H9 (cell line): ENCODE measurements at regions not wholly inside any gene's neighbourhood (a gene's known extent, or its start where the extent isn't known, plus 50 kb on each side); places are given as distances from the start of the nearest gene placed in this dataset.
A peak's percentile ranks its signal among the peaks of the same experiment; 100 is the strongest.

Experiments
- DNase-seq: peaks from one replicate; pipeline ENCODE4 v3.0.0-alpha.2; 2017
- H2AFZ ChIP-seq: one replicate; pipeline ENCODE4 v1.6.1; 2013; ENCODE audit warnings: mild to moderate bottlenecking, low read length, control low read depth, moderate library complexity
- H2AK5ac ChIP-seq: 2 replicates; pipeline ENCODE4 v1.6.1; 2013; ENCODE audit warnings: low read length, control low read depth, mixed read lengths; ENCODE audit not compliant: insufficient read length
- H2BK120ac ChIP-seq: one replicate; pipeline ENCODE4 v1.6.1; 2013; ENCODE audit warnings: low read depth, mild to moderate bottlenecking, low read length, control low read depth, inconsistent platforms; ENCODE audit not compliant: poor library complexity, severe bottlenecking
- H2BK12ac ChIP-seq: 2 replicates; pipeline ENCODE4 v1.6.1; 2013; ENCODE audit warnings: low read length, control low read depth, mixed read lengths, low read depth; ENCODE audit not compliant: insufficient read length
- H2BK15ac ChIP-seq: 2 replicates; pipeline ENCODE4 v1.6.1; 2013; ENCODE audit warnings: low read depth, low read length, control low read depth
- H2BK20ac ChIP-seq: one replicate; pipeline ENCODE4 v1.6.1; 2013; ENCODE audit warnings: low read depth, mild to moderate bottlenecking, low read length, control low read depth, inconsistent platforms; ENCODE audit not compliant: poor library complexity, severe bottlenecking
- H2BK5ac ChIP-seq: 2 replicates; pipeline ENCODE4 v1.6.1; 2013; ENCODE audit warnings: low read length, control low read depth, mixed read lengths; ENCODE audit not compliant: insufficient read length
- H3K14ac ChIP-seq: 2 replicates; pipeline ENCODE4 v1.6.1; 2013; ENCODE audit warnings: low read length, control low read depth; ENCODE audit not compliant: insufficient read depth
- H3K18ac ChIP-seq: 2 replicates; pipeline ENCODE4 v1.6.1; 2013; ENCODE audit warnings: low read depth, mild to moderate bottlenecking, mixed read lengths, low read length, control low read depth; ENCODE audit not compliant: insufficient read length
- H3K23ac ChIP-seq: 2 replicates; pipeline ENCODE4 v1.6.1; 2013; ENCODE audit warnings: low read length, control low read depth, mixed read lengths, low read depth; ENCODE audit not compliant: insufficient read length
- H3K23me2 ChIP-seq: 2 replicates; pipeline ENCODE4 v1.6.1; 2013; ENCODE audit warnings: low read depth, mild to moderate bottlenecking, mixed read lengths, low read length, control low read depth; ENCODE audit not compliant: insufficient read length, poor library complexity, severe bottlenecking
- H3K27ac ChIP-seq: 2 replicates; pipeline ENCODE4 v1.5.1; 2013; ENCODE audit warnings: low read length, control low read depth, mixed read lengths, low read depth; ENCODE audit not compliant: insufficient read length
- H3K27me3 ChIP-seq: 2 replicates; pipeline ENCODE4 v1.6.1; 2013; ENCODE audit warnings: low read length, control low read depth, inconsistent platforms; ENCODE audit not compliant: insufficient read depth
- H3K4ac ChIP-seq: 2 replicates; pipeline ENCODE4 v1.6.1; 2013; ENCODE audit warnings: low read depth, mild to moderate bottlenecking, control low read depth, inconsistent platforms, low read length, moderate library complexity
- H3K4me1 ChIP-seq: 2 replicates; pipeline ENCODE4 v1.6.1; 2013; ENCODE audit warnings: low read length, control low read depth, inconsistent platforms; ENCODE audit not compliant: insufficient read depth
- H3K4me2 ChIP-seq: 2 replicates; pipeline ENCODE4 v1.6.1; 2013; ENCODE audit warnings: low read length, control low read depth, mixed read lengths; ENCODE audit not compliant: insufficient read length, insufficient read depth
- H3K56ac ChIP-seq: 2 replicates; pipeline ENCODE4 v1.6.1; 2013; ENCODE audit warnings: low read depth, mild to moderate bottlenecking, mixed read lengths, low read length, control low read depth; ENCODE audit not compliant: insufficient read length
- H3K79me1 ChIP-seq: 2 replicates; pipeline ENCODE4 v1.6.1; 2013; ENCODE audit warnings: low read depth, mild to moderate bottlenecking, moderate library complexity, low read length, control low read depth, inconsistent platforms; ENCODE audit not compliant: insufficient read depth, poor library complexity, severe bottlenecking
- H3K79me2 ChIP-seq: 2 replicates; pipeline ENCODE4 v1.6.1; 2013; ENCODE audit warnings: low read length, control low read depth, inconsistent platforms; ENCODE audit not compliant: insufficient read depth
- H3K9ac ChIP-seq: 2 replicates; pipeline ENCODE4 v1.6.1; 2013; ENCODE audit warnings: low read length, control low read depth, mixed read lengths; ENCODE audit not compliant: insufficient read length; ENCODE audit errors: extremely low read depth
- H3K9me3 ChIP-seq: one replicate; pipeline ENCODE4 v1.6.1; 2013; ENCODE audit warnings: low read depth, low read length, inconsistent platforms; ENCODE audit not compliant: control insufficient read depth
- H3T11ph ChIP-seq: one replicate; pipeline ENCODE4 v1.6.1; 2013; ENCODE audit warnings: mild to moderate bottlenecking, low read length, control low read depth, inconsistent platforms
- H4K20me1 ChIP-seq: one replicate; pipeline ENCODE4 v1.6.1; 2013; ENCODE audit not compliant: control insufficient read depth, insufficient read length, insufficient read depth
- H4K5ac ChIP-seq: 2 replicates; pipeline ENCODE4 v1.6.1; 2013; ENCODE audit warnings: low read depth, mild to moderate bottlenecking, mixed read lengths, low read length, control low read depth; ENCODE audit not compliant: insufficient read length
- H4K8ac ChIP-seq: replicated peaks from 2 replicates; pipeline ENCODE4 v1.6.1; 2013; ENCODE audit warnings: low read length, control low read depth, mixed read lengths, low read depth; ENCODE audit not compliant: insufficient read length
- H4K91ac ChIP-seq: 2 replicates; pipeline ENCODE4 v1.6.1; 2013; ENCODE audit warnings: low read depth, mild to moderate bottlenecking, moderate library complexity, mixed read lengths, low read length, control low read depth; ENCODE audit not compliant: insufficient read length
- H3K27ac Mint-ChIP-seq, 3 experiments: 2 replicates in 2 of 3; 3 replicates in 1 of 3; pipeline ENCODE4 v1.8.0; 2020 to 2021; ENCODE audit warnings: mixed read lengths in 3 of 3, mild to moderate bottlenecking in 1 of 3, moderate library complexity in 1 of 3
- H3K27me3 Mint-ChIP-seq: 2 replicates; pipeline ENCODE4 v1.8.0; 2021; ENCODE audit warnings: low read depth, mild to moderate bottlenecking, moderate library complexity, mixed read lengths
- H3K36me3 Mint-ChIP-seq, 3 experiments: 2 replicates in 2 of 3; 3 replicates in 1 of 3; pipeline ENCODE4 v1.8.0; 2020 to 2021; ENCODE audit warnings: low read depth in 3 of 3, mixed read lengths in 3 of 3; ENCODE audit not compliant: insufficient read depth in 1 of 3
- H3K4me1 Mint-ChIP-seq, 2 experiments: 2 replicates each; pipeline ENCODE4 v1.8.0; 2020; ENCODE audit warnings: mixed read lengths in 2 of 2
- H3K4me3 Mint-ChIP-seq, 2 experiments: 2 replicates in 1 of 2; 3 replicates in 1 of 2; pipeline ENCODE4 v1.8.0; 2020 to 2021; ENCODE audit warnings: mild to moderate bottlenecking in 2 of 2, mixed read lengths in 2 of 2, moderate library complexity in 1 of 2
- H3K9me3 Mint-ChIP-seq, 2 experiments: 2 replicates in 1 of 2; 3 replicates in 1 of 2; pipeline ENCODE4 v1.8.0; 2020; ENCODE audit warnings: mild to moderate bottlenecking in 2 of 2, mixed read lengths in 2 of 2, moderate library complexity in 1 of 2
- CTCF ChIP-seq: fragments of 200-600 bp; sonication (generic); conservative IDR thresholded peaks from 3 replicates; pipeline ENCODE4 v1.8.0; 2021; ENCODE audit warnings: antibody characterized with exemption, mild to moderate bottlenecking
- WGBS: extraction: QIAGEN DNeasy Blood & Tissue Kit; methylation state at CpG from one replicate; pipeline ENCODE4 v1.1.7; 2013; ENCODE audit warnings: missing lambda C conversion rate, low lambda C conversion rate, mixed read lengths; ENCODE audit not compliant: insufficient read length; ENCODE audit errors: extremely low coverage; 5-methylcytosine and 5-hydroxymethylcytosine counted together

- Mint-ChIP-seq H3K4me1 (peaks cover 0 to 5% of the 10 kb centered on the region in 2 experiments; a peak in 2 of 4 replicates), H3K4me3 (no peak overlapping the region), H3K27me3 (peaks cover 2% of the 10 kb centered on the region; the same call in 1 of the 2 replicates), H3K36me3 (no peaks in the 10 kb centered on the region), H3K27ac (no peak overlapping the region), H3K9me3 (no peaks in the 10 kb centered on the region)
- Histone ChIP-seq H3T11ph (no peak overlapping the region), H2BK12ac (no peak overlapping the region), H3K27me3 (no peaks in the 10 kb centered on the region), H3K27ac (no peak overlapping the region), H3K4ac (no peak overlapping the region), H3K23ac (peak overlapping the region; percentile 43), H2BK15ac (no peak overlapping the region), H2AK5ac (no peak overlapping the region), H2BK20ac (no peak overlapping the region), H2BK120ac (no peak overlapping the region), H3K18ac (no peak overlapping the region), H3K9me3 (no peaks in the 10 kb centered on the region), H3K9ac (no peak overlapping the region), H4K5ac (no peak overlapping the region), H3K56ac (no peak overlapping the region), H3K23me2 (no peaks in the 10 kb centered on the region), H3K4me2 (no peak overlapping the region), H3K4me1 (peaks cover 3% of the 10 kb centered on the region; the same call in 1 of the 2 replicates), H3K14ac (no peak overlapping the region), H3K79me2 (no peaks in the 10 kb centered on the region), H2BK5ac (no peak overlapping the region), H2AFZ (no peak overlapping the region), H4K91ac (no peak overlapping the region), H4K20me1 (no peaks in the 10 kb centered on the region), H4K8ac (no peak overlapping the region), H3K79me1 (no peaks in the 10 kb centered on the region)
- no peak for TF ChIP-seq CTCF
- no peak for DNase-seq
- WGBS: no CpG with 5 or more reads among the region's 2 CpGs
Observed at GRCh38 chr12:94799136-94799535, 148.8 kb upstream of the TMCC3 start.
